DMS153 (cell line): ENCODE measurements at regions not wholly inside any gene's neighbourhood (a gene's known extent, or its start where the extent isn't known, plus 50 kb on each side); places are given as distances from the start of the nearest gene placed in this dataset.

ENCODE experiments used
- DNase-seq: peaks from one replicate; lab custom pipeline; 2025; lab: John Stamatoyannopoulos, UW

DNA sequence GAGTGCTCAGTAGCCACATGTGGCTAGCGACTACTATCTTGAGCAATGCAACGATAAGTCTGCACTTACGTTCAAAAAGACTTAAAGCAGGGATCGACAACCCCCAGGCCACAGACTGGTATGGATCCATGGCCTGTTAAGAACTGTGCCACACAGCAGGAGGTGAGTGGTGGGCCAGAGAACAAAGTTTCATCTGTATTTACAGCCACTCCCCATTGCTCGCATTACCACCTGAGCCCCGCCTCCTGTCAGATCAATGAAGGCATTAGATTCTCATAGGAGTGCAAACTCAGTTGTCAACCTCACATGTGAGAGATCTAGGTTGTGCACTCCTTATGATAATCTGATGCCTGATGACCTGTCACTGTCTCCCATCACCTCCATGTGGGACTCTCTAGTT, 103.6 kb upstream of the ZRANB2 start:
- DNase-seq: no peak

DNA sequence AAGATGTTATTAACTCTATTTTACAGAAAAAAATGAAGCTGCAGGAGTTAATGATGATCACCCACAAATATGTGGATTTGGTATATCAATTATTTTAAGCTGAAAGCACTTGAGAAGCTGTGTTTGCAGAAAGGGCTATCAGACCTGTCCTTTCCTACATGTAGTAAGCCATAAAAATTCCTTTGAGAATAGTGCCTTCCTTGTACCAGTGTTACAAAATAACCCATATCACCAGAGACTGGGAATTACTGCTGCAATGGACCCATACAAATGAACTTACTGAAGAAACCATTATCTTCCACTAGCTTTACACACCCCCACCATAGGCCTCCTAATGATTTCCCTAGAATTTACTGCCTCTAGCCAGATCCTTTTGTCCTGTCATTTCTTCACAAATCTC, 99.2 kb upstream of the ZRANB2 start:
- no peak for DNase-seq

DNA sequence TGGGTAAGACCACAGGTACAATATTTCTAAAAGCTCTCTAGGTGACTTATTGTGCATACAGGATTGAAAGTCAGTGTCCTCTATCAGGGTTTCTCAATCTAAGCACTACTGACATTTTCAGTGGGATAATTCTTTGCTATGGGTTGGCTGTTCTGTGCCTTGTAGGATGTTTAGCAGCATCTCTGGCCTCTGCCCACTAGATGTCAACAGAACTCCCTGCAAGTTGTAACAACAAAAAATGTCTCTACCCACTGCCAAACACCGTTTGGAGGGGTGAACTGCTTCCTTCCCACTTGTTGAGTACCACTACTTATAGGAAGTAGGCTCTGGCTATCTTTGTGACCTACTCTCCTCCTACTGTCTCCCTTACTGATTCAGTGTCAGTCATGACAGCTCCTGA, 90.1 kb upstream of the ZRANB2 start:
- no peak for DNase-seq

DNA sequence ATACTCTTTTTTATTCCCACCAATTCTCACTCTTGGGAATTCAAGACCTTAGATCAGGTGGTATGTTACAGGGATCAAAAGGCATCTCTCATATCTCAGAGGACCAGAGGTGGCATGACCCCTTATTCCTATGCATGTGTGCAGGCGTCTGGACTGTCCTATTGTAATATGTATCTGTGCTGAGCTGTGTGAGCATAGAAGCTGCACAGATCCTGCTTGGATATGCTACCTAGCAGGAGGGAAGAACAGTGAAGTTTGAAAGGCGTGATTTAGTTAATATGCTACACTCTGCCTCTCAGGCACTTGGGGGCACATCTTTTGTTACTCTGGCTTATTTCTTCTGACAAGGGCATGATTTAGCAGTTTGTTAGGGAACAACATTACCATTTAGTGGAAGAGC, 86.7 kb upstream of the ZRANB2 start:
- no peak for DNase-seq

DNA sequence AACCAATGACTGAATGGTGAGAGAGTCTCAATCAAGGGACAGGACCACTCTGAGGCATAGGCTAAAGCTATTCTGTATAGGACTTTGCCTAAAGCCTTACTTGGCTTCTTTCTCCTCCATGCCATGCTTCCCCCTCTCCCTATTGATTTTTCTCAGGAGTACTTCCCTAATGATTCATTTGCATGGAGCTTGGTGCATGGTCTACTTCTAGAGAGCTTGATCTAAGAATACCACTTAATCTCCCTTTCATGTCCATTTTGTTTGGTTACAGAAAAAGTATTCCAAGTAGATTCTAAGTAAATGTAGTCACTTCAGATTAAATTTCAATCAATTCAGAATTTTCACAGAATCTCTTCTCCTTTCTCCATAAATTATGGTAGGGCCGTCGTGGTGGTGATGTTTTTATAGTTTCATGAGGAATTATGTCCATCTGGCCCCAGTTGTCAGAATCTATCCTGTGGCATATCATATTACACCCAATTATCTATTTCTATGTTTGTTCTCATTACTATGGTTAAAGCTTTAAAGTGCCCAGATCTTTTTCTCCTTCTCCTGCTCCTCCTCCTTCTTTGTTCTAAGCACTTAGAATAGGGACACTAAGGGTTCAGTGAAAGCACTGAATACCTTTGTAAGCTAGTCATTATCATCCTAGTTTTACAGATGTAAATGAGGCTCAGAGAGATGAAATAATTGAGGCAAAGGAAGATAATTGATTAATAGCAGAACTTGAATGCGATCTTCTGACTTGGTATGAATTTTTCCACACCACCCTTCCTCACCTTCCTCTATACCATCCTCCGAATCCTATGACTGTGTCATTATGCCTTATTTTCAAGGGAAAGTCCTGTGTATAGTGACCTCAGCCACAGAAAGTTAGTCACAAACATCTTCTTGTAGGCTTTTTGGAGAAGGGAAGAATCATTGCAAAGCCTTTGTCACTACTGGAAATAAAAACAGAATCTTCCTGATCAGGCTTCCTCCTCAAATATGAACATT, 85.6 kb upstream of the ZRANB2 start:
- peak; percentile 8 for DNase-seq

DNA sequence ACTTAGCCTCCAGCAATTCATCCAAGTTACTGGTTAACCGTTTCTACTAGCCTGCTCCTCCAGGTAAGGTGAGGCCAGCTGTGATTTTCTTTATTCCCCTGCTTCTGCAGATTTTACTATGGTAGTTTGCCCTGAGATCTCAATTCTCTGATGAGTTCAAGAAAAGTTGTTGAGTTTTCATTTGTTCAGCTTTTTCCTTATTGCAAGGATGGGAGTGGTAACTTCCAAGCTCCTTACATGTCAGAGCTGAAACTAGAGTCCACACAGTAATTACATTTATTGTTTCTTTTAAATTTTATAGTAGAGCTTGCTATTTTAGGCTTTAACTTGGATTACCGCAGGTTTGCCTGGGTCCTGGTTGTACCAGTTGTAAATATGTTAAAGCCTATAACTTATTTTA, 76.9 kb upstream of the ZRANB2 start:
- DNase-seq: no peak

DNA sequence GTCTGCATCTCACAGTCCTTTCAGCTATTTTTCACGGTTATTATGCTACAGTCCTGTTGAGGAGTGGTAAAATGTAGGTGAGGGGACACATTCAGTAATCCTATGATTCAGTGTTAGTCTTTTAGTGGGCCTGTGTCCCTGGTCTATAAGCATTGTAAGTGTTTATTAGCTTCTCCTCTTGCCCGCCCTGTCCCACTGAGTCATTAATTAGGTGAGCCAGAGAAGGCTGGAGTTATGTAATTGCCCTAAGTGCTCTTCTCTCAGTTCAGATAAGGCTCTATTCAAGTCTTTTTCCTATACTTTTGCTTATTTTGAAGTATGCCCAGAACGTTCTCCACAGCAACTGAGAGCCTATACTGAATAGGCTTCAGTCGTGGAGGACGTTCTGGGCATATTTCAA, 76.3 kb upstream of the ZRANB2 start:
- no peak for DNase-seq

DNA sequence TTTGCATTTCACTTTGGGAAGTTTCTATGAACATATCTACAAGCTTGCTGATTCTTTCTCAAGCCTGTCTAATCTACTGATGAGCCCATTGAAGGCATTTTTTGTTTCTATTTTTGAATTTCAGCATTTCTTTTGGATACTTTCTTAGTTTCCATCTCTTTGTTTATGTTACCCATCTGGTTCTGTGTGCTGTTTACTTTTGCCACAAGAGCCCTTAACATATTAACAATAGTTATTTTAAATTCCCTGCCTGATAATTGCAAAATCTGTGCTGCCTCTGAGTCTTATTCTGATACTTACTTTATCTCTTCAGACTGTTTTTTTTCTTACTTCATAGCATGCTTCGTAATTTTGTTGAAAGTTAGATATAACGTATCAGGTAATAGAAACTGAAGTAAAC, 75.8 kb upstream of the ZRANB2 start:
- DNase-seq: no peak

DNA sequence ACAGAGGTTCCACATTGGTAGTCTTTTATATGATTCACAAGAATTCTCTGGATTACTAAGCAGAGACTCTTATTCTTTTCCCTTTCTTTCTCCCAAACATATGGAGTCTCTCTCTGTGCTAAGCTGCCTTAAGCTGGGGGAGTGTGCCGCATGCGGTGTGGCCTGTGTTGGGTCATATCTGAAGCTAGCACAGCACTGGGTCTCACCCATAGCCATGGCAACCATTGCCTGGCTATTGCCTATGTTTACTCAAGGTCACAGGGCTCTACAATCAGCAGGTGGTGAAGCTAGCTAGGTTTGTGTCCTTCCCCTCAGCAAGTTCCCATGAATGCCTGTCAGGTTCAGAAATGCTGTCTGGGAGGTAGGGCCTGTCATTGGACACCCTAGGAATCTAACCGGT, 73.6 kb upstream of the ZRANB2 start:
- DNase-seq: no peak

DNA sequence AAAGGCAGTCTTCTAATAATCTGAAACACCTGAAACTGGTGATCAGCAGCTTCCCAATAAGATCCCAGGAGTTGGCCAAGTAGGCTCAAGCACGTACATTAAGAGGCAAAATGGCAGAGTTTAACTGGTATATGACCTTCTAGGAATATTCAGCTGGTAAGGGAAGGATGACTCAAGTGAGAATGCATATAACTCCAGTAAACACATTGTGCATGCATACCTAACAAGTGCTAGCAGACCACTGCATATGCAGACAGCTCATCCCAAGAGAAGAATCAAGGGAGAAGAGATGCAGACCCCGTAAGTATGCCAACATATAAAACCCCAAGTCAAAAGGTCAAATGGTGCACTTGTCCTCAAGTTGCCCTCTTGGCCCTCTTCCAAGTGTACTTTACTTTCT, 73.0 kb upstream of the ZRANB2 start:
- DNase-seq: no peak

DNA sequence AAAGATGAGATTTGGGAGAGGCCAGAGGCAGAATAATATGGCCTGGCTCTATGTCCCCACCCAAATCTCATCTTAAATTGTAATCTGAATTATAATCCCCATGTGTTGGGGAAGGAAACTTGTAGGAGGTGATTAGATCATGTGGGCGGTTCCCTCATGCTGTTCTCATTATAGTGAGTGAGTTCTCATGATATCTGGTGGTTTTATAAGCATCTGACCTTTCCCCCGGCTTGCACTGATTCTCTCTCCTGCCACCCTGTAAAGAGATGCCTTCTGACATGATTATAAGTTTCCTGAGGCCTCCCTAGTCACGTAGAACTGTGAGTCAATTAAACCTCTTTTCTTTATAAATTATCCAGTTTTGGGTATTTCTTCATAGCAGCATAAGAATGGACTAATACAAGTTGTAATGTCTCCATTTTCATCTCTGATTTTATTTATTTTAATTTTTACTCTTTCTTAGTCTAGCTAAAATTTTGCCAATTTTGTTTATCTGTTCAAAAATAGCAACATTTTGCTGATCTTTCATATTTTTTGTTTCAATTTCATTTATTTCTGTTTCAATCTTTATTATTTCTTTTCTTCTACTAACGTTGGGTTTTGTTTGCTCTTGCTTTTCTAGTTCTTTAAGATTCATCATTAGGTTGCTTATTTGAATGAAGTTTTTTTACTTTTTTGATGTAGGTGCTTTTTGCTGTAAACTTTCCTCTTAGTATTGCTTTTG, 67.0 kb upstream of the ZRANB2 start:
- DNase-seq: no peak

DNA sequence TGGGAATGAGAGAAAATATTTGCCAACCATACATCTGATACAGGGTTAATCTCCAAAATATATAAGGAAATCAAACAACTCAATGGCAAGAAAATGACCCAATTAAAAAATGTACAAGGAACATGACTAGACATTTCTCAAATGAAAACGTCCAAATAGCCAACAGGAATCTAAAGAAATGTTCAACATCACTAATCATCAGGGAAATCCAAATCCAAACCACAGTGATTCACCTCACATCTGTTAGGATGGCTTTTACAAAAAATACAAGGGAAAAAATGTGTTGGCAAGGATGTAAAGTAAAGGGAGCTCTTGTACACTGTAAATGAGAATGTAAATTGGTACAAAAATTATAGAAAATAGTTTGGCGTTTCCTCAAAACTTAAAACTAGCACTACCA, 54.7 kb upstream of the ZRANB2 start:
- no peak for DNase-seq
